GM04503 (cell line): ENCODE measurements at regions not wholly inside any gene's neighbourhood (a gene's known extent, or its start where the extent isn't known, plus 50 kb on each side); places are given as distances from the start of the nearest gene placed in this dataset.
"Not testable (repeated sequence)": the region's sequence is repeated elsewhere in the genome, so short reads cannot be mapped to it uniquely, and the experiment has no call there.

Experiments used
- DNase-seq: peaks from one replicate; pipeline ENCODE4 v3.0.0-alpha.2; 2012; ENCODE audit warnings: low read depth

- DNase-seq: no peak
These were observed 138.7 kb downstream of the YTHDC2 start for GRCh38 chr5:113652161-113652560.

GRCh38 chr5:113654828-113655227, 141.3 kb downstream of the YTHDC2 start:
- no peak for DNase-seq

- no peak for DNase-seq
These were observed 146.7 kb downstream of the YTHDC2 start for GRCh38 chr5:113660206-113660605.

GRCh38 chr5:113660706-113661250, 147.3 kb downstream of the YTHDC2 start:
- no peak for DNase-seq

- DNase-seq: no peak
These were observed 150.5 kb downstream of the YTHDC2 start for GRCh38 chr5:113663879-113664541.

- DNase-seq: no peak
These were observed 159.5 kb downstream of the YTHDC2 start for GRCh38 chr5:113673041-113673440.

GRCh38 chr5:113675166-113675565, 161.7 kb downstream of the YTHDC2 start:
- DNase-seq: no peak

- DNase-seq: no peak
These were observed 164.7 kb downstream of the YTHDC2 start for GRCh38 chr5:113678202-113678601.

GRCh38 chr5:113678924-113679575, 165.6 kb downstream of the YTHDC2 start:
- no peak for DNase-seq

- DNase-seq: no peak
These were observed 167.0 kb downstream of the YTHDC2 start for GRCh38 chr5:113680534-113680933.

- DNase-seq: no peak
These were observed 169.1 kb downstream of the YTHDC2 start for GRCh38 chr5:113682497-113683136.

- DNase-seq: no peak
These were observed 169.7 kb downstream of the YTHDC2 start for GRCh38 chr5:113683211-113683610.

GRCh38 chr5:113686599-113686998, 173.1 kb downstream of the YTHDC2 start:
- DNase-seq: no peak

- no peak for DNase-seq
These were observed 176.2 kb downstream of the YTHDC2 start for GRCh38 chr5:113689647-113690046.

GRCh38 chr5:113692466-113692865, 179.0 kb downstream of the YTHDC2 start:
- DNase-seq: no peak

GRCh38 chr5:113692891-113693457, 179.5 kb downstream of the YTHDC2 start:
- DNase-seq: no peak

- no peak for DNase-seq
These were observed 180.2 kb downstream of the YTHDC2 start for GRCh38 chr5:113693701-113694100.

- DNase-seq: no peak
These were observed 181.1 kb downstream of the YTHDC2 start for GRCh38 chr5:113694576-113694975.

GRCh38 chr5:113703266-113703665, 189.8 kb downstream of the YTHDC2 start:
- DNase-seq: no peak

- DNase-seq: no peak
These were observed 192.2 kb downstream of the YTHDC2 start for GRCh38 chr5:113705657-113706056.

GRCh38 chr5:113713051-113713450, 199.6 kb downstream of the YTHDC2 start:
- DNase-seq: no peak

GRCh38 chr5:113715921-113716320, 202.4 kb downstream of the YTHDC2 start:
- not testable (repeated sequence) for DNase-seq

GRCh38 chr5:113719549-113719948, 206.1 kb downstream of the YTHDC2 start:
- no peak for DNase-seq
